Ishikawa (cell line): ENCODE measurements at regions not wholly inside any gene's neighbourhood (a gene's known extent, or its start where the extent isn't known, plus 50 kb on each side); places are given as distances from the start of the nearest gene placed in this dataset.

Experiments used
- CEBPB ChIP-seq: IDR thresholded peaks from 2 replicates; pipeline ENCODE4 v1.6.1; 2012
- CREB1 ChIP-seq: IDR thresholded peaks from 2 replicates; pipeline ENCODE4 v1.6.1; 2012; ENCODE audit warnings: low read depth
- EGR1 ChIP-seq: IDR thresholded peaks from 2 replicates; pipeline ENCODE4 v1.6.1; 2012
- EP300 ChIP-seq: IDR thresholded peaks from 2 replicates; pipeline ENCODE4 v1.6.1; 2012; ENCODE audit warnings: borderline replicate concordance
- FOXM1 ChIP-seq: IDR thresholded peaks from 2 replicates; pipeline ENCODE4 v1.6.1; 2012; ENCODE audit warnings: low read depth, borderline replicate concordance
- MAX ChIP-seq: IDR thresholded peaks from 2 replicates; pipeline ENCODE4 v1.6.1; 2012
- NFIC ChIP-seq: IDR thresholded peaks from 2 replicates; pipeline ENCODE4 v1.6.1; 2012
- RAD21 ChIP-seq: IDR thresholded peaks from 2 replicates; pipeline ENCODE4 v1.6.1; 2012; ENCODE audit warnings: low read depth
- REST ChIP-seq: IDR thresholded peaks from 2 replicates; pipeline ENCODE4 v1.6.1; 2012; ENCODE audit warnings: low read depth, mild to moderate bottlenecking
- TAF1 ChIP-seq: IDR thresholded peaks from 2 replicates; pipeline ENCODE4 v1.6.1; 2012; ENCODE audit warnings: low read depth, mild to moderate bottlenecking
- TCF12 ChIP-seq: IDR thresholded peaks from 2 replicates; pipeline ENCODE4 v1.6.1; 2012; ENCODE audit warnings: low read depth
- TEAD4 ChIP-seq: IDR thresholded peaks from 2 replicates; pipeline ENCODE4 v1.6.1; 2012
- USF1 ChIP-seq: IDR thresholded peaks from 2 replicates; pipeline ENCODE4 v1.6.1; 2012
- YY1 ChIP-seq: IDR thresholded peaks from 2 replicates; pipeline ENCODE4 v1.6.1; 2012; ENCODE audit warnings: low read depth
- ZBTB7A ChIP-seq: IDR thresholded peaks from 2 replicates; pipeline ENCODE4 v1.6.1; 2012; ENCODE audit warnings: low read depth

GRCh38 chr1:72586023-72586685, 303.8 kb upstream of the NEGR1 start:
- TF ChIP-seq RAD21, result no peak
- TF ChIP-seq TAF1, result no peak

- TF ChIP-seq USF1 (no peak), NFIC (no peak), CEBPB (no peak), EGR1 (no peak), ZBTB7A (no peak), FOXM1 (no peak), TCF12 (no peak), RAD21 (no peak), EP300 (no peak), YY1 (no peak), CREB1 (no peak), TEAD4 (no peak), TAF1 (no peak), MAX (no peak), REST (no peak)
Measured at GRCh38 chr1:72579629-72580028, 297.3 kb upstream of the NEGR1 start.

GRCh38 chr1:72570815-72571214, 288.5 kb upstream of the NEGR1 start:
- TF ChIP-seq ZBTB7A (no peak), RAD21 (no peak), TEAD4 (no peak), TAF1 (no peak), EGR1 (no peak), MAX (no peak), CREB1 (no peak), FOXM1 (no peak), NFIC (no peak), EP300 (no peak), YY1 (no peak), TCF12 (no peak), USF1 (no peak)

- TF ChIP-seq NFIC (0 out of 2 replicates have a peak, but pooled peaks have one; percentile 10), CEBPB (no peak)
Measured at GRCh38 chr1:72568113-72568512, 285.8 kb upstream of the NEGR1 start.

- TF ChIP-seq NFIC (peak; percentile 46; the same call in 1 of the 2 replicates), TEAD4 (no peak)
Measured at GRCh38 chr1:72567521-72567920, 285.2 kb upstream of the NEGR1 start.

GRCh38 chr1:72564749-72565148, 282.4 kb upstream of the NEGR1 start:
- TF ChIP-seq CREB1 (no peak), RAD21 (no peak), NFIC (no peak), USF1 (no peak), TAF1 (no peak), REST (no peak), FOXM1 (no peak), EP300 (no peak), ZBTB7A (no peak)
